ENCODE measurements at regions not wholly inside any gene's neighbourhood (a gene's known extent, or its start where the extent isn't known, plus 50 kb on each side); places are given as distances from the start of the nearest gene placed in this dataset.

- H3K4me1 Mint-ChIP-seq (ENCODE audit: low read depth) = no peaks in the 10 kb centered on the region
- no peak overlapping the region for H3K4me3 Mint-ChIP-seq
- ChIA-PET POLR2A (no interaction called here), CTCF (no interaction called here)
- no peak for DNase-seq
- H3K27ac Mint-ChIP-seq = no peak overlapping the region
- peaks cover 4% of the 10 kb centered on the region for H3K9me3 Mint-ChIP-seq
- no peaks in the 10 kb centered on the region for H3K27me3 Mint-ChIP-seq
- H3K36me3 Mint-ChIP-seq = no peaks in the 10 kb centered on the region
- intact Hi-C loops (cut with micrococcal nuclease) = no loop called here
These were observed 1639.9 kb downstream of the SLITRK5 start for GRCh38 chr13:89310943-89311672.

DNA sequence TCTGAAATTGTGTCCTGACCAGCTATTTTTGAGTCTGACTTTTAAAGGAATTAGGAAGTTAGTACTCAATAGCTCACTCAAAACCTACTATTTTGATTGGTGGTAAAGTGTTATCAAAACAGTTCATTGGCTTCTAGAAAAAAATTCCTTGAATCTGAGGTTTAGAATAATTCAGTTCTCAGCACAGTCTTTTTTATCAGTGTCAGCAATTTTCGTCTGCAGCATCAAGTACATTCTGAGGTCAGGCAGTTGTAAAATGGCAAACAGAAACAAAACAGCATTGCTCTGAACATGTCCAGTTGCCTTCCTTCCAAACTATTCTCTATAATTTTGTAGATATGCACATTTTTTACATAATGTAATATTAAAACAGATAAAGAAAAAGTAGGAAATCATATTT lies 1644.1 kb downstream of the SLITRK5 start:
- Mint-ChIP-seq H3K27me3 (no peaks in the 10 kb centered on the region), H3K27ac (no peak overlapping the region)
- POLR2A ChIA-PET = no interaction called here

GRCh38 chr13:89322466-89322865 lies 1651.3 kb downstream of the SLITRK5 start:
- ChIA-PET POLR2A (no interaction called here), CTCF (no interaction called here)
- no peak for DNase-seq
- Mint-ChIP-seq H3K27me3 (no peaks in the 10 kb centered on the region), H3K4me1 (ENCODE audit: low read depth) (no peaks in the 10 kb centered on the region), H3K36me3 (no peaks in the 10 kb centered on the region), H3K4me3 (no peak overlapping the region), H3K27ac (no peak overlapping the region), H3K9me3 (peaks cover 11% of the 10 kb centered on the region)
- intact Hi-C loops (cut with micrococcal nuclease) = no loop called here

More for the DNA sequence above, 1644.1 kb downstream of the SLITRK5 start:
- intact Hi-C loops (cut with micrococcal nuclease) = no loop called here
- Mint-ChIP-seq H3K4me1 (ENCODE audit: low read depth) (no peaks in the 10 kb centered on the region), H3K9me3 (peaks cover 6% of the 10 kb centered on the region), H3K4me3 (no peak overlapping the region), H3K36me3 (no peaks in the 10 kb centered on the region)
- CTCF ChIA-PET = no interaction called here
- DNase-seq = no peak

DNA sequence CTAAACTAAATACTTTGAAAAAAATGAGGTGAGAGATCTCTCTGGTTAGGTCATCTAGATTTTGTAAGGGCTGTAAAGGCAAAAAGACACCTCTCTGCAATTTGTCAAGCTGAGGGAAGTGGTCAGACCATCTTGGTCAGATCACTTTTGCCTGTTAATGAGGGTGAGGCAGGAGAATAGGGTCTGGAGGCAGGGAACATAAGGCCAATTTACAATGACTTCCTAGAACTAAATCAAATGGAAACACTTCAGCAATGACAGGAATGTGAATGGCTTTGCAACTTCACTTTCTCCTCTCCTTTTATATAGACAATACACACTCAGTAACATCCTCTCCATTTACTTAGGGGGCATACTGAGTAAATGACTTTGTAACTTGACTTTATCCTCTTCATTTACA lies 1653.4 kb downstream of the SLITRK5 start:
- H3K36me3 Mint-ChIP-seq = no peaks in the 10 kb centered on the region
- no peak overlapping the region for H3K4me3 Mint-ChIP-seq
- no peaks in the 10 kb centered on the region for H3K4me1 Mint-ChIP-seq (ENCODE audit: low read depth)
- POLR2A ChIA-PET = no interaction called here
- H3K27ac Mint-ChIP-seq = no peak overlapping the region
- no peaks in the 10 kb centered on the region for H3K27me3 Mint-ChIP-seq
- H3K9me3 Mint-ChIP-seq = peaks cover 12% of the 10 kb centered on the region
- CTCF ChIA-PET = no interaction called here
- DNase-seq = no peak
- intact Hi-C loops (cut with micrococcal nuclease) = no loop called here

DNA sequence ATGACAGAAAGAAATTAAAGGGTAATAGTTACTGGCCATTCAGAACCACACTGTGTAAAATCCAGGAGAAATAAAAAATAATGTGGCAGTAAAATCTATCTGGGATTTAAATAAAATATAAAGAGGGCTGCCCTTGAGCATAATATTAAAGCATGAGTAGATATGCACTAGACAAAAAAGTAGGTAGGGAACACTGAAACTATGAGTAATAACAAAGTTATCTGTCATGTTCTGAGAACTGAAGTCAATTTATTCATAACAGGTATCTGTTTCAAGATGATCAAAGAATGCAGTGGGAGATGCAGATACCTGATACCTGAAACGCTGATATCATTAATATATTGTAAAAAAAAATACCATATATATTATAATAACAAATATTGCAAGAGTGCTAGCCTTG lies 1672.0 kb downstream of the SLITRK5 start:
- POLR2A ChIA-PET = no interaction called here
- CTCF ChIA-PET = no interaction called here
- H3K27ac Mint-ChIP-seq = no peak overlapping the region
- no peak overlapping the region for H3K4me3 Mint-ChIP-seq
- no peak for DNase-seq
- intact Hi-C loops (cut with micrococcal nuclease) = no loop called here
- peaks cover 3% of the 10 kb centered on the region for H3K9me3 Mint-ChIP-seq
- H3K27me3 Mint-ChIP-seq = no peaks in the 10 kb centered on the region
- no peaks in the 10 kb centered on the region for H3K36me3 Mint-ChIP-seq
- no peaks in the 10 kb centered on the region for H3K4me1 Mint-ChIP-seq (ENCODE audit: low read depth)

GRCh38 chr13:89352384-89352783 lies 1681.2 kb downstream of the SLITRK5 start:
- peaks cover 11% of the 10 kb centered on the region for H3K9me3 Mint-ChIP-seq
- H3K4me1 Mint-ChIP-seq (ENCODE audit: low read depth) = no peaks in the 10 kb centered on the region
- no peak for DNase-seq
- H3K27me3 Mint-ChIP-seq = no peaks in the 10 kb centered on the region
- POLR2A ChIA-PET = no interaction called here
- CTCF ChIA-PET = no interaction called here
- H3K27ac Mint-ChIP-seq = no peak overlapping the region
- no peaks in the 10 kb centered on the region for H3K36me3 Mint-ChIP-seq
- H3K4me3 Mint-ChIP-seq = no peak overlapping the region
- intact Hi-C loops (cut with micrococcal nuclease) = no loop called here

DNA sequence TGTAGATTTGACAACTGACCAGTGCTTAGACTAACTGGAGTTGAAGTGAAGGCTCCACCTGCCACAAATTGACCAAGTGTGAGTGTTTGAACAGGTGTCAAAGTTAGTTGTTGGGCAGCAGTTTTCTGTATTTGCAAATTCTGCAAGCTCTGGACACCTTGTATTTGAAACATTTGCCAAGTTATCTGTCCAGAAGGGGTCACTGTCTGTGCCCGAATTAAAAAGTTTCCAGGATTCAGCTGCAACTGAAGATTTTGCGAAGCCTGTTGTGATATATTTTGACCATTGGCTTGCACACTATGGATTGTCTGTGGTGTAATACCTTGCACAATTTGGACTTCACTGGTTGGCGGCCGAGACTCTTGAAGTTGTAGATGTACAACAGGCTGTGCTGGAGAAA lies 1690.7 kb downstream of the SLITRK5 start:
- Mint-ChIP-seq H3K4me1 (ENCODE audit: low read depth) (no peaks in the 10 kb centered on the region), H3K27me3 (no peaks in the 10 kb centered on the region), H3K9me3 (peaks cover 14% of the 10 kb centered on the region), H3K4me3 (no peak overlapping the region), H3K27ac (no peak overlapping the region), H3K36me3 (no peaks in the 10 kb centered on the region)
- intact Hi-C loops (cut with micrococcal nuclease) = no loop called here
- DNase-seq = no peak
- ChIA-PET CTCF (no interaction called here), POLR2A (no interaction called here)

DNA sequence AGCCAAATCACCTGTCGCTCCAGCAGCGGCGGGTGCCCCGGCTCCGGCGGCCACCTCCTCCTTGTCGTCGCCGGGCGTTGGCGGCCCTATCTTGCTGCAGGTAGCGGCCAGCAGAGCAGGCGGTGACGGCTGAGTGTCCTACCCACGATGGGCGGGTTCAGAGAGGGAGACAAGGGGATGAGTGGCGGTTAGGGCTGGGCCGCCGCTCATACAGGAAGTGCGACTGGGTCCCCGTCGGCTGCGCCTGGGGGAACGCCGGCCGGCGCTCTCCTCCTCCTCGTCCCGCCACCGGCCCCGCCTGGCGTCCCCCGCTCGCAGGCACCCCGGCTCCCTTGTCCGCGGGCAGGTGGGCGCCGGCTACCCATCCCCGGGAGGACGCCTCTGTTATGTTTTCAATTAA lies 1692.0 kb downstream of the SLITRK5 start:
- ChIA-PET POLR2A (no interaction called here), CTCF (no interaction called here)
- Mint-ChIP-seq H3K36me3 (no peaks in the 10 kb centered on the region), H3K27me3 (no peaks in the 10 kb centered on the region), H3K4me3 (no peak overlapping the region), H3K27ac (no peak overlapping the region), H3K9me3 (peaks cover 12% of the 10 kb centered on the region), H3K4me1 (ENCODE audit: low read depth) (no peaks in the 10 kb centered on the region)
- no peak for DNase-seq
- intact Hi-C loops (cut with micrococcal nuclease) = no loop called here

- Mint-ChIP-seq H3K27me3 (no peaks in the 10 kb centered on the region), H3K36me3 (no peaks in the 10 kb centered on the region), H3K27ac (no peak overlapping the region), H3K9me3 (peaks cover 11% of the 10 kb centered on the region), H3K4me3 (no peak overlapping the region), H3K4me1 (ENCODE audit: low read depth) (no peaks in the 10 kb centered on the region)
- intact Hi-C loops (cut with micrococcal nuclease) = no loop called here
- ChIA-PET CTCF (no interaction called here), POLR2A (no interaction called here)
- DNase-seq = no peak
These were observed 1701.0 kb downstream of the SLITRK5 start for GRCh38 chr13:89372193-89372592.

DNA sequence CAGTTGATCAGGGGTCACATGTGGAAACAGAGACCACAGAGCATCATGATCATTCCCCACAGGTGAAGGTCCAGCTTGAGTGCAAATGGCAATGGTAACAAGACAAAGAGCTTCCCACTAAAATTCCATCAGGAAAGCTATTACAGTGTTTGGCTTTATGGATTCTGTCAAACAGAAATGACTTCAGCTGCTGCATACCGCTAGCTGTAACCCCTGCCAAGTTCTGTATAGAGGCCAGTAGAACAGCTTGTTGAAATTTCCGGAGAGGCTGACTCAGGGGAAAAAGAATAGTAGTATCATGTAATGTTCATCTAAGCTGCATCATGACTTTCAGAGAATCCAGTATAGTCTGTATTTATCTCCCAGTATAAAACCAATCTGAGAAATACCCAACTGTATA lies 1704.7 kb downstream of the SLITRK5 start:
- intact Hi-C loops (cut with micrococcal nuclease) = no loop called here
- Mint-ChIP-seq H3K4me3 (no peak overlapping the region), H3K4me1 (ENCODE audit: low read depth) (no peaks in the 10 kb centered on the region), H3K27ac (no peak overlapping the region), H3K9me3 (peaks cover 30% of the 10 kb centered on the region), H3K27me3 (no peaks in the 10 kb centered on the region), H3K36me3 (no peaks in the 10 kb centered on the region)
- DNase-seq = no peak
- ChIA-PET POLR2A (no interaction called here), CTCF (no interaction called here)

- no peak overlapping the region for H3K4me3 Mint-ChIP-seq
- no peaks in the 10 kb centered on the region for H3K4me1 Mint-ChIP-seq (ENCODE audit: low read depth)
- H3K27ac Mint-ChIP-seq = no peak overlapping the region
- POLR2A ChIA-PET = no interaction called here
- intact Hi-C loops (cut with micrococcal nuclease) = no loop called here
- H3K36me3 Mint-ChIP-seq = no peaks in the 10 kb centered on the region
- no peaks in the 10 kb centered on the region for H3K27me3 Mint-ChIP-seq
- H3K9me3 Mint-ChIP-seq = peaks cover 31% of the 10 kb centered on the region
- CTCF ChIA-PET = no interaction called here
- DNase-seq = no peak
These were observed 1708.9 kb downstream of the SLITRK5 start for GRCh38 chr13:89380101-89380500.

DNA sequence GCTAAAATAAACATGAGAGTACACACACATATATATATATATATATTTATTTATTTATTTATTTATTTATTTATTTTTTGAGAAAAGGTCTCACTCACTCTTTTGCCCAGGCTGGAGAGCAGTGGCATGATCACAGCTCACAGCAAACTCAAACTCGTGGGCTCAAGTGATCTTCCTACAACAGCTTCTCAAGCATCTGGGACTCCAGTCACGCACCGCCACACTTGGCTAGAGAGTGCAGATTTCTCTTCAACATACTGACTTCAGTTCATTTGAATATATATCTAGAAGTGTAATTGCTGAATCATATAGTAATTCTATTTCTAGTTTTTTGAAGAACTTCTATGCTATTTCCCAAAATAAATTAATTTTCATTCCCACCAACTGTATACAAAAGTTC lies 1711.8 kb downstream of the SLITRK5 start:
- POLR2A ChIA-PET = no interaction called here
- DNase-seq = no peak
- Mint-ChIP-seq H3K4me1 (ENCODE audit: low read depth) (no peaks in the 10 kb centered on the region), H3K27ac (no peak overlapping the region), H3K4me3 (no peak overlapping the region), H3K9me3 (peaks cover 34% of the 10 kb centered on the region), H3K27me3 (no peaks in the 10 kb centered on the region), H3K36me3 (no peaks in the 10 kb centered on the region)
- CTCF ChIA-PET = no interaction called here
- intact Hi-C loops (cut with micrococcal nuclease) = no loop called here

GRCh38 chr13:89383891-89384290 lies 1712.7 kb downstream of the SLITRK5 start:
- ChIA-PET CTCF (no interaction called here), POLR2A (no interaction called here)
- no peak overlapping the region for H3K4me3 Mint-ChIP-seq
- DNase-seq = no peak
- peaks cover 28% of the 10 kb centered on the region for H3K9me3 Mint-ChIP-seq
- intact Hi-C loops (cut with micrococcal nuclease) = no loop called here
- H3K36me3 Mint-ChIP-seq = no peaks in the 10 kb centered on the region
- H3K27ac Mint-ChIP-seq = no peak overlapping the region
- H3K27me3 Mint-ChIP-seq = no peaks in the 10 kb centered on the region
- no peaks in the 10 kb centered on the region for H3K4me1 Mint-ChIP-seq (ENCODE audit: low read depth)
